ENCODE measurements at regions not wholly inside any gene's neighbourhood (a gene's known extent, or its start where the extent isn't known, plus 50 kb on each side); places are given as distances from the start of the nearest gene placed in this dataset.

DNA sequence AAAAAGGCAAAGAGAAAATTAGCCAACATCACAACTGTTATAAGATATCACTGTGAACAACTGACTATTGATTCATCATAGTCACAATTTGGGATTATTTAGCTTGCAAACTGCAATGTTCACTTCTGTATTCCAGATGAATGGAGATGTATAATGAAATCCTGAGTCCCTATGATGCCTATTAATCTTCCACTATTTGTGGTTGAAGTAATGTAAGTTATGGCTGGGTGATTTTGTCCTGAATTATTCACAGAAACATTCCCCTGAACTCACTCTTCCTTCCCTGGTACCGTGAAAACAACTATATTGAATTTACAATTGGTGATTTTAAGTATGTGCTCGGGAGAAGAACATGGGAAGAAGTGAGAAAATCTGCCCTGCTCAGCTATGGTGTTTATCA lies 50.8 kb upstream of the NPFFR2 start:
- TF ChIP-seq, protein P1, sequence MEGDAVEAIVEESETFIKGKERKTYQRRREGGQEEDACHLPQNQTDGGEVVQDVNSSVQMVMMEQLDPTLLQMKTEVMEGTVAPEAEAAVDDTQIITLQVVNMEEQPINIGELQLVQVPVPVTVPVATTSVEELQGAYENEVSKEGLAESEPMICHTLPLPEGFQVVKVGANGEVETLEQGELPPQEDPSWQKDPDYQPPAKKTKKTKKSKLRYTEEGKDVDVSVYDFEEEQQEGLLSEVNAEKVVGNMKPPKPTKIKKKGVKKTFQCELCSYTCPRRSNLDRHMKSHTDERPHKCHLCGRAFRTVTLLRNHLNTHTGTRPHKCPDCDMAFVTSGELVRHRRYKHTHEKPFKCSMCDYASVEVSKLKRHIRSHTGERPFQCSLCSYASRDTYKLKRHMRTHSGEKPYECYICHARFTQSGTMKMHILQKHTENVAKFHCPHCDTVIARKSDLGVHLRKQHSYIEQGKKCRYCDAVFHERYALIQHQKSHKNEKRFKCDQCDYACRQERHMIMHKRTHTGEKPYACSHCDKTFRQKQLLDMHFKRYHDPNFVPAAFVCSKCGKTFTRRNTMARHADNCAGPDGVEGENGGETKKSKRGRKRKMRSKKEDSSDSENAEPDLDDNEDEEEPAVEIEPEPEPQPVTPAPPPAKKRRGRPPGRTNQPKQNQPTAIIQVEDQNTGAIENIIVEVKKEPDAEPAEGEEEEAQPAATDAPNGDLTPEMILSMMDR (conservative IDR thresholded peaks at IDR 0.05; ENCODE audit: low read depth in 2 of 2) = no peak
- no peak for TF ChIP-seq STAT1 (IDR thresholded peaks at IDR 0.05; ENCODE audit: unreplicated experiment)

Measured in GM23338 (cell line).